ENCODE measurements at regions not wholly inside any gene's neighbourhood (a gene's known extent, or its start where the extent isn't known, plus 50 kb on each side); places are given as distances from the start of the nearest gene placed in this dataset.

GRCh38 chr6:48904809-48905208, 558.2 kb downstream of the MMUT start:
- DNase-seq = no peak

GRCh38 chr6:48894469-48894868, 568.6 kb downstream of the MMUT start:
- DNase-seq = no peak

GRCh38 chr6:48893048-48893447, 570.0 kb downstream of the MMUT start:
- no peak for DNase-seq

- no peak for DNase-seq
Measured at GRCh38 chr6:48891308-48891707, 571.7 kb downstream of the MMUT start.

GRCh38 chr6:48889429-48889828, 573.6 kb downstream of the MMUT start:
- no peak for DNase-seq

GRCh38 chr6:48883116-48883515, 579.9 kb downstream of the MMUT start:
- DNase-seq = no peak

- no peak for DNase-seq
Measured at GRCh38 chr6:48881551-48881950, 581.5 kb downstream of the MMUT start.

- no peak for DNase-seq
Measured at GRCh38 chr6:48869595-48869994, 593.5 kb downstream of the MMUT start.

GRCh38 chr6:48866682-48867081, 596.4 kb downstream of the MMUT start:
- DNase-seq = no peak

GRCh38 chr6:48860175-48860574, 602.9 kb downstream of the MMUT start:
- no peak for DNase-seq

- DNase-seq = no peak
Measured at GRCh38 chr6:48859562-48860123, 603.4 kb downstream of the MMUT start.

- no peak for DNase-seq
Measured at GRCh38 chr6:48845219-48845618, 617.8 kb downstream of the MMUT start.

- DNase-seq = no peak
Measured at GRCh38 chr6:48844696-48845095, 618.4 kb downstream of the MMUT start.

GRCh38 chr6:48840896-48841295, 622.2 kb downstream of the MMUT start:
- DNase-seq = no peak

GRCh38 chr6:48839206-48839605, 623.8 kb downstream of the MMUT start:
- DNase-seq = no peak

GRCh38 chr6:48837744-48838143, 625.3 kb downstream of the MMUT start:
- DNase-seq = no peak

- no peak for DNase-seq
Measured at GRCh38 chr6:48835421-48835958, 627.6 kb downstream of the MMUT start.

GRCh38 chr6:48834706-48835105, 628.3 kb downstream of the MMUT start:
- DNase-seq = no peak

GRCh38 chr6:48833916-48834315, 629.1 kb downstream of the MMUT start:
- DNase-seq = no peak

- no peak for DNase-seq
Measured at GRCh38 chr6:48826901-48827701, 636.0 kb downstream of the MMUT start.

GRCh38 chr6:48826152-48826515, 636.9 kb downstream of the MMUT start:
- no peak for DNase-seq

GRCh38 chr6:48825501-48826151, 637.4 kb downstream of the MMUT start:
- DNase-seq = no peak

GRCh38 chr6:48818052-48818412, 645.0 kb downstream of the MMUT start:
- no peak for DNase-seq
